SW 1271 (cell line): ENCODE measurements at regions not wholly inside any gene's neighbourhood (a gene's known extent, or its start where the extent isn't known, plus 50 kb on each side); places are given as distances from the start of the nearest gene placed in this dataset.

Experiments
- DNase-seq, 2 experiments: peaks; one replicate each; lab custom pipeline; 2025; lab: John Stamatoyannopoulos, UW

DNA sequence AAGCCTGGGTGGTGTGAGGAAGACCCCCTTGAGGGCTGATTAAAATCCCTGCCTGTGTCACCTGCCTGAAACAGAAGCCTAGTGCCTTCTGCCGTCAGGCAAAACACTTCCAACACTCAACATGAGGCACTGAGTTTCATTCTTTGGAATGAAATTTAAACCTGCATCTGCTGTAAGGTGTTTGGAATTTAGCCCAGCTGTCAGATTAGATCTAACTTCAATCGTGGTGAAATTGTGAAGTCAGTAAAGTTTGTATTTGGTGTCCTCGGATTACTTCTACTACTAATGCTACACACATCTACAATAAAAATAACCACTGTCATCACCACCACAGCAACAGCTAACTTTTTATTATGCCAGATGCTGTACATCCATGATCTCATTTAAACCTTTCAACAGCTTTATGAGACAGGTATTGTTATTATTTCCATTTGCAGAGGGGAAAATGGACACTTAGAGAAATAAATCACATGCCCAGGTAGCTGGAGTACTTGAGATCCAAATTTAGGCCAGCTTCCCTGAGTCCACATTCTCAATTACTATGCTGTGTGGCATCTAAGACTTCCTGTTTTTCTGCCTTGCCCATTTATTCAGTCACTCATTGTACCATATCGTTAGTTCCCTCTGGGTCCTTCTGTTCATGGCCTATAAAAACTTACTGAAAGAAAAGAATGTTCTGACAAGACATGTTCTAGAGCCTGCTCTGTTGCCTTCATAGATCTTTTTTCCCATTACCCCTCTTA is 98.2 kb upstream of the GCFC2 start:
- no peak for DNase-seq

- DNase-seq: no peak
These were observed 97.3 kb upstream of the GCFC2 start for GRCh38 chr2:75807992-75808391.

- DNase-seq: no peak
These were observed 90.7 kb upstream of the GCFC2 start for GRCh38 chr2:75801234-75801982.

DNA sequence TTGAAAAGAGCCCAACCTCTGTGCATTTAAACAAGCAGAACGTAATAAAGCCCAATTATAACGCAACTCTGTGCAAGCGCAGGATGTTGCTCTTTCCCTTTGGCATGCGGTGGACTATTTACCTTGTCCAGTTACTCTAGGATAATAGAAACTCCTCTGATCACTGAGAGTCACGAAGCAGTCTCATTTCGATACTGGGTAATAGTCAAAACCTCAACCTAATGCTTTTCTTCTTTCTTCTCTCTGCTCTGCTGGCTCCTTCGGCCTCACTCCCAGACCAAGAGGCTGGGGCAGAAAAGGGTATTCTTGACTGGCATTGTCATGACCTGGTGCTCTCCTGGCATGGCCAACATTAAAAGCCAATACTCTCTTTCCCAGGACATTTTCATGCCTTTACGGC is 89.7 kb upstream of the GCFC2 start:
- no peak for DNase-seq

GRCh38 chr2:75799859-75800258 is 89.1 kb upstream of the GCFC2 start:
- no peak for DNase-seq

DNA sequence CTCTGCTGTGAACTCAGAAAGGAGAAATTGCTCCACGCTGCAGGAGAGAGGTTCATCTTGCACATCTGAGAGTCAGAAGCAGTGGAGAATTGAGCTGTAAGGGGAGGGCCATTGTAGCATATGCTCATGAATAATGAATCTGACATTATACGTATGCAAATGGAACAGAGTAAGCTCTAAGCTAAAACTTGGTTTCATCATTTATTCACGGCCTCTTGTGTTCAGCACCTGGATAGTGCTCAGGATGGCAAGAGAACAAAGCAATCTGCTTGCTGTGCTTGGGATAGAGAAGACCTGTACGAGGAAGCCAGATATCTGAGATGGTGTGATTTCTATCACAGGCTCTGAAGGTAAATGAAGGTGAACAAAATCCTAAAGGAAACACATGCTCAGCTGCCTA is 87.9 kb upstream of the GCFC2 start:
- DNase-seq: no peak

DNA sequence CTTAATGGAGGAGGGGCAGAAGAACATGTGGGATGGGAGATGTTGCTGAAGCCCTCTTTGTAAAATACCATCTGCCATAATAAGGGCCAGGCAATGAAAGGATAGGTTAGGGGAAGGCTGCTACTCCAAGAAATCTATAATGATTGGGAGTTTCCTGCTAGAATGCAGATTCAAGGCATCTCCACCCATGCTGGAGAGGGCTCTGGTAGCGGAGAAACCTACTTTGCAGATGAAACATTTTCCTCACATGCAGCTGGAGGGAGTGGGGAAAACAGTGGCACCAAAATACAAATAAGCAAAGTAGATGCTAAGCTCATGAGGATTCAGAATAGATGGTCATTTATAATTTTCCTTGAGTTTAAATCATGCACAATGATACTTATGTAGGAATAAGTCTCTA is 82.3 kb upstream of the GCFC2 start:
- no peak for DNase-seq

DNA sequence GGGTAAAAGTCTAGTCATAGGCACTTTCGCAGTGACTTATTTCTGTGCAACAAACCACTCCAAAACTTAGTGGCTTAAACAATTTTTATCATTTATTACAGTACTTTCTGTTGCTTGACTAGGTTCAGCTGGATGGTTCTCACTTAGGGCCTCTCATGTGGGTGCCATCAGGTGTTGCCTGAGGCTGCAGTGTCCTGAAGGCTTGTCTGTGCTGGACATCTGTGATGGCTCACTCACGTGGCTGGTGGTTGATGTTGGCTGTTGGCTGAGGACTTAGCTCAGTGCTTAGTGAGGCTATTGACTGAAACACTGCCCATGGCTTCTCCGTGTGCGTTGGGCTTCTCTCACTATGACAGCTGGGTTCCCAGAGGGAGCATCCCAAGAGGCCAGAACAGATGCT is 81.4 kb upstream of the GCFC2 start:
- no peak for DNase-seq

GRCh38 chr2:75790814-75791467 is 80.2 kb upstream of the GCFC2 start:
- no peak for DNase-seq

DNA sequence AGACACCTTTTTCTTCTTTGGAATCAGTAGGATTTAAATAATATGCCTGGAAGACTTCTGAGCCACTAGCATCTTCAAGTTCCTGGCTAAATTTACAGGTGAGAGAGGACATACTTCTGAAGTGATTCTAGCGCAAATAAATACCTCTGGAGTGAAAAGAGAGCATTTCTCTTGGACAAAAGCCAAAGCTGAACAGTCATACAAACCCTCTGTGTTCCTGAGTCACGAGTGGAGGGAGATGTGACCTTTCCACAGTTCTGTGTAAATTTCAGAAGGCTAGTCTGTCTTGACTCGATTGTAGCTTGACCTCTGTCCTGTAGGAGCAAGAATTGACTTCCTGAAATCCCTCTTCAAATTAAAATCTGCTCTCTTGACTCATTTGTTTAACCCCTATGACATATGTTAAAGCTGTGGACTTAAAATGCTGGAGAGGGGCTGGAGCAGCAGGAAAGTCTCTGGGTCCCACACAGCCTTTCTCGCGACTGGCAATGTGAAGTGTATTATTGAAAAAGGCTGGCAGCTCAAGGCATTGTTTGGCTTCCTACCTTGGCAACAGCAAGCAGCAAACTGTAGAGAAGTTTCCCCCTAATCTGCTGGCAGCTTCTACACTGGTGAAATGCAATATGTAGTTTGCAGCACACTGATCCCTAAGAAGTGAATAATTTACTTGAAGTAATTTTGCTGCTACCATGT is 79.6 kb upstream of the GCFC2 start:
- DNase-seq: no peak

GRCh38 chr2:75788902-75789301 is 78.2 kb upstream of the GCFC2 start:
- DNase-seq: no peak

DNA sequence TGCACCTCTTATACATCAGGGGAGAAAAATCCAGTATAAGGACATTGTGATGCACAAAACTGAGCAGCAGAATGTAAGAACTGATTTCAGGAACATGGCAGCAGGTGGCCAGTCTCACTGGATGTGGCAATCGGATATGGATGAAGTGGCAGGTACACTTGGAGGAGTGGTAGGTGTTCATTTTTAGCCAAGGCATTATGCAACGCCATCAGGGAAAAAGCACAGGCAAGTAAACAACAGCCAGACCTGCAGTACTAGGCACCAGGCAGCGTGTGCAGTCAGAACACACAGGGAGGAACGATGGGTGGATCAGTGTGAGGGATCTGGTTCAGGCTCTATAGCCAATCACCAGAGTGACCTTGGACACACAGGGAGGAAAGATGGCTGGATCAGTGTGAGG is 77.4 kb upstream of the GCFC2 start:
- no peak for DNase-seq

GRCh38 chr2:75787532-75788132 is 76.9 kb upstream of the GCFC2 start:
- peak; percentile 3 to 60 for DNase-seq

GRCh38 chr2:75775311-75775823 is 64.7 kb upstream of the GCFC2 start:
- no peak for DNase-seq

- no peak for DNase-seq
These were observed 62.4 kb upstream of the GCFC2 start for GRCh38 chr2:75772908-75773630.

DNA sequence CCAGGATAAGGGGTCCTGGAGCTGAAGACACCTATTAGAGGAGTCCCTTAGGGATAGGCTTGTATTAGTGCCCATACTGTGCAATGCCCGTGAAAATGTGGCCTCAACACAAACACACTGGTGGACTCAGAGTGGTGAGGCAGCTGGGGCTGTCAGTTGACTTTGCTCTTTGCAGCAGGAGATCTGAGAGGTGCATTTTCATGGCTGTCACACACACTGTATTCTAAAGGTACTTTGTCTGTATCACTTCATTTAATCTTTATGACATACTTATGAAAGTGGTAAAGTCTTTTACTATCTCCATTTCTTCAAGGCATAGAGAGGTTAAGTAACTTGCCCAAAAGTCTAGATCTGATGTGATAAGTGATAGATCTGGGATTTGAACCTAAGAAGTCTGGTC is 55.1 kb upstream of the GCFC2 start:
- DNase-seq: no peak

DNA sequence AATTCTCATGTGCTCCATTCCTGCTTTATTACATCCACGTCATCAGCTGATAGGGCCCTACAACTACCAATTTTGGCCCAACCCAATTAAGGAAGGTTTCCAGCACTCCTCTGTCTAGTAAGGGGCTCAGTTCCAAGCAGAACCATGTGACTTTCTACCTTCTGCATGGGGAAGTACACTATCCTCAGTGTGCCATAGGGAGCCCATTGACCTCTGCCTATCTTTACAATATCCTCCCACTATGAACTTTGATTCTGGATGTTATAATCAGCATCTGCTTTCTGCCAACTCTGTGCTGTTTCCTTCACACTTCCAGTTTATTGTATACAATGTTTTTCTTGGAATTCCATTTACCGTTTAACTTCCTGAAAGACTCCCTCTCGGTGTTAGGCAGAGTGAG is 53.9 kb upstream of the GCFC2 start:
- DNase-seq: no peak
